ENCODE measurements at regions not wholly inside any gene's neighbourhood (a gene's known extent, or its start where the extent isn't known, plus 50 kb on each side); places are given as distances from the start of the nearest gene placed in this dataset.

GRCh38 chr4:56282004-56282403 lies 105.3 kb downstream of the AASDH start:
- no peaks in the 10 kb centered on the region for H3K9me3 ChIP-seq
- CTCF ChIA-PET: no interaction called here
- H3K4me2 ChIP-seq: no peak overlapping the region
- TF ChIP-seq SREBF2 (IDR thresholded peaks at IDR 0.05) (no peak), EHMT2 (IDR thresholded peaks at IDR 0.05; ENCODE audit: low read depth) (no peak), JUNB (IDR thresholded peaks at IDR 0.05) (no peak)
- H3K27ac ChIP-seq: no peak overlapping the region
- FAIRE-seq: no peak
- no peak overlapping the region for H3K4me3 ChIP-seq
- no peaks in the 10 kb centered on the region for H3K4me1 ChIP-seq
- ATAC-seq: no peak
- POLR2A ChIA-PET: no interaction called here
- 55% methylated on average over 2 of the region's 2 CpGs for WGBS (ENCODE audit: missing lambda C conversion rate)
- no peak for DNase-seq (ENCODE audit: low read depth in 1 of 2, low spot score in 1 of 2)

- H3K9me3 ChIP-seq: no peaks in the 10 kb centered on the region
- H3K27ac ChIP-seq: no peak overlapping the region
- POLR2A ChIA-PET: no interaction called here
- CTCF ChIA-PET: no interaction called here
- TF ChIP-seq ZC3H11A (IDR thresholded peaks at IDR 0.05) (no peak), ZNF302 (CRISPR knock-in tag; IDR thresholded peaks at IDR 0.05) (no peak), CEBPB (IDR thresholded peaks at IDR 0.05) (no peak), FOXS1 (CRISPR knock-in tag; IDR thresholded peaks at IDR 0.05) (no peak), HES2 (IDR thresholded peaks at IDR 0.05) (no peak), NR3C1 (IDR thresholded peaks at IDR 0.05) (no peak), ATOH8 (CRISPR knock-in tag; IDR thresholded peaks at IDR 0.05; ENCODE audit: low read depth) (no peak), TP53 (CRISPR knock-in tag; IDR thresholded peaks at IDR 0.05) (no peak), JUN (IDR thresholded peaks at IDR 0.05) (no peak), CHD2 (IDR thresholded peaks at IDR 0.05; ENCODE audit: low read length, partially characterized antibody) (no peak), MYC (IDR thresholded peaks at IDR 0.05; ENCODE audit: borderline replicate concordance, low read length) (no peak), NPAS2 (CRISPR knock-in tag; IDR thresholded peaks at IDR 0.05; ENCODE audit: borderline replicate concordance) (no peak), RARB (CRISPR knock-in tag; IDR thresholded peaks at IDR 0.05) (no peak), NFE2L2 (conservative IDR thresholded peaks at IDR 0.05; ENCODE audit: low read length) (no peak), CBX8 (IDR thresholded peaks at IDR 0.05) (no peak)
- FAIRE-seq (no peak), DNase-seq (ENCODE audit: low read depth in 1 of 2, low spot score in 1 of 2) (no peak), ATAC-seq (no peak)
- no peak overlapping the region for H3K4me2 ChIP-seq
- H3K4me3 ChIP-seq: no peak overlapping the region
- no peaks in the 10 kb centered on the region for H3K4me1 ChIP-seq
Observed at GRCh38 chr4:56276547-56276946, 110.7 kb downstream of the AASDH start.

GRCh38 chr4:56273391-56273790 lies 113.9 kb downstream of the AASDH start:
- 74% methylated on average over 2 of the region's 2 CpGs for WGBS (ENCODE audit: missing lambda C conversion rate)
- Histone ChIP-seq H3K9me3 (no peaks in the 10 kb centered on the region), H3K4me1 (no peaks in the 10 kb centered on the region), H3K27ac (no peak overlapping the region), H3K4me2 (no peak overlapping the region), H3K4me3 (no peak overlapping the region)
- ChIA-PET CTCF (no interaction called here), POLR2A (no interaction called here)
- ATAC-seq: no peak
- no peak for DNase-seq (ENCODE audit: low read depth in 1 of 2, low spot score in 1 of 2)
- TF ChIP-seq MAFK (IDR thresholded peaks at IDR 0.05; ENCODE audit: partially characterized antibody) (no peak), JUN (IDR thresholded peaks at IDR 0.05) (no peak), POLR2A (IDR thresholded peaks at IDR 0.05; ENCODE audit: low read length) (no peak), BCL3 (IDR thresholded peaks at IDR 0.05) (no peak), ZFP36 (IDR thresholded peaks at IDR 0.05; ENCODE audit: borderline replicate concordance, partially characterized antibody) (no peak), MAX (IDR thresholded peaks at IDR 0.05) (no peak), KDM1A (IDR thresholded peaks at IDR 0.05; ENCODE audit: low read depth) (no peak), RAD21 (conservative IDR thresholded peaks at IDR 0.05 in 1 of 2, IDR thresholded peaks at IDR 0.05 in 1 of 2) (no peak), CEBPB (IDR thresholded peaks at IDR 0.05) (no peak), HES2 (IDR thresholded peaks at IDR 0.05) (no peak), EHMT2 (IDR thresholded peaks at IDR 0.05; ENCODE audit: low read depth) (no peak), ATOH8 (CRISPR knock-in tag; IDR thresholded peaks at IDR 0.05; ENCODE audit: low read depth) (no peak)
- FAIRE-seq: no peak

All from A549 (cell line).